Activated naive CD8-positive, alpha-beta T cell treated with anti-CD3 and anti-CD28 coated beads for 36 hours (primary cell): ENCODE measurements at regions not wholly inside any gene's neighbourhood (a gene's known extent, or its start where the extent isn't known, plus 50 kb on each side); places are given as distances from the start of the nearest gene placed in this dataset.
A peak's percentile ranks its signal among the peaks of the same experiment; 100 is the strongest.

ENCODE experiments used
- DNase-seq: peaks from one replicate; pipeline ENCODE4 v3.0.0; 2021
- H3K27ac Mint-ChIP-seq: one replicate; pipeline ENCODE4 v1.8.0; 2022; ENCODE audit warnings: mild to moderate bottlenecking, moderate library complexity, mixed read lengths
- H3K27me3 Mint-ChIP-seq: one replicate; pipeline ENCODE4 v1.8.0; 2022; ENCODE audit warnings: mild to moderate bottlenecking, mixed read lengths
- H3K36me3 Mint-ChIP-seq: one replicate; pipeline ENCODE4 v1.8.0; 2021; ENCODE audit warnings: mild to moderate bottlenecking, mixed read lengths
- H3K4me1 Mint-ChIP-seq: one replicate; pipeline ENCODE4 v1.8.0; 2021; ENCODE audit warnings: mixed read lengths
- H3K4me3 Mint-ChIP-seq: one replicate; pipeline ENCODE4 v1.8.0; 2022; ENCODE audit warnings: mild to moderate bottlenecking, moderate library complexity, mixed read lengths
- H3K9me3 Mint-ChIP-seq: one replicate; pipeline ENCODE4 v1.8.0; 2022; ENCODE audit warnings: mixed read lengths

- Mint-ChIP-seq H3K4me3 (no peak overlapping the region), H3K4me1 (peaks cover 94% of the 10 kb centered on the region), H3K9me3 (peaks cover 4% of the 10 kb centered on the region), H3K27me3 (no peaks in the 10 kb centered on the region), H3K36me3 (no peaks in the 10 kb centered on the region), H3K27ac (peak overlapping the region; percentile 96)
- DNase-seq = no peak
Measured at GRCh38 chr1:25027822-25028586, 97.9 kb upstream of the RUNX3 start.

- H3K36me3 Mint-ChIP-seq = no peaks in the 10 kb centered on the region
- peaks cover 4% of the 10 kb centered on the region for H3K9me3 Mint-ChIP-seq
- H3K4me3 Mint-ChIP-seq = no peak overlapping the region
- peak overlapping the region; percentile 96 for H3K27ac Mint-ChIP-seq
- H3K27me3 Mint-ChIP-seq = no peaks in the 10 kb centered on the region
- H3K4me1 Mint-ChIP-seq = peaks cover 87% of the 10 kb centered on the region
- DNase-seq = no peak
Measured at GRCh38 chr1:25026730-25027450, 96.8 kb upstream of the RUNX3 start.

- Mint-ChIP-seq H3K36me3 (no peaks in the 10 kb centered on the region), H3K27ac (peak overlapping the region; percentile 29), H3K9me3 (peaks cover 8% of the 10 kb centered on the region), H3K4me3 (no peak overlapping the region), H3K4me1 (peaks cover 87% of the 10 kb centered on the region), H3K27me3 (no peaks in the 10 kb centered on the region)
- no peak for DNase-seq
Measured at GRCh38 chr1:25026304-25026703, 96.2 kb upstream of the RUNX3 start.

GRCh38 chr1:25024615-25025350 is 94.7 kb upstream of the RUNX3 start:
- Mint-ChIP-seq H3K36me3 (peaks cover 4% of the 10 kb centered on the region), H3K9me3 (peaks cover 6% of the 10 kb centered on the region), H3K4me3 (peak overlapping the region; percentile 37), H3K27ac (peak overlapping the region; percentile 90), H3K27me3 (no peaks in the 10 kb centered on the region), H3K4me1 (peaks cover 88% of the 10 kb centered on the region)
- no peak for DNase-seq

- Mint-ChIP-seq H3K36me3 (peaks cover 4% of the 10 kb centered on the region), H3K27ac (peak overlapping the region; percentile 90), H3K4me1 (peaks cover 88% of the 10 kb centered on the region), H3K27me3 (no peaks in the 10 kb centered on the region), H3K4me3 (peak overlapping the region; percentile 71), H3K9me3 (peaks cover 6% of the 10 kb centered on the region)
- no peak for DNase-seq
Measured at GRCh38 chr1:25023826-25024225, 93.8 kb upstream of the RUNX3 start.

GRCh38 chr1:25023190-25023578 is 93.1 kb upstream of the RUNX3 start:
- Mint-ChIP-seq H3K27ac (peak overlapping the region; percentile 90), H3K4me1 (peaks cover 86% of the 10 kb centered on the region)

GRCh38 chr1:25022361-25023189 is 92.5 kb upstream of the RUNX3 start:
- Mint-ChIP-seq H3K4me1 (peaks cover 85% of the 10 kb centered on the region), H3K36me3 (peaks cover 4% of the 10 kb centered on the region), H3K27ac (peak overlapping the region; percentile 90), H3K4me3 (peak overlapping the region; percentile 71), H3K27me3 (no peaks in the 10 kb centered on the region), H3K9me3 (peaks cover 6% of the 10 kb centered on the region)
- peak; percentile 98 for DNase-seq

More at GRCh38 chr1:25023190-25023578, 93.1 kb upstream of the RUNX3 start:
- no peak for DNase-seq
- no peaks in the 10 kb centered on the region for H3K27me3 Mint-ChIP-seq
- peak overlapping the region; percentile 71 for H3K4me3 Mint-ChIP-seq
- peaks cover 6% of the 10 kb centered on the region for H3K9me3 Mint-ChIP-seq
- peaks cover 4% of the 10 kb centered on the region for H3K36me3 Mint-ChIP-seq

GRCh38 chr1:25021591-25022215 is 91.6 kb upstream of the RUNX3 start:
- Mint-ChIP-seq H3K4me1 (peaks cover 82% of the 10 kb centered on the region), H3K36me3 (peaks cover 4% of the 10 kb centered on the region), H3K4me3 (no peak overlapping the region), H3K9me3 (peaks cover 6% of the 10 kb centered on the region), H3K27me3 (no peaks in the 10 kb centered on the region), H3K27ac (peak overlapping the region; percentile 90)
- DNase-seq = no peak

- peak overlapping the region; percentile 90 for H3K27ac Mint-ChIP-seq
- peaks cover 6% of the 10 kb centered on the region for H3K9me3 Mint-ChIP-seq
- no peak overlapping the region for H3K4me3 Mint-ChIP-seq
- H3K36me3 Mint-ChIP-seq = peaks cover 4% of the 10 kb centered on the region
- peaks cover 78% of the 10 kb centered on the region for H3K4me1 Mint-ChIP-seq
- H3K27me3 Mint-ChIP-seq = no peaks in the 10 kb centered on the region
- no peak for DNase-seq
Measured at GRCh38 chr1:25020851-25021590, 90.9 kb upstream of the RUNX3 start.

GRCh38 chr1:25020173-25020845 is 90.2 kb upstream of the RUNX3 start:
- Mint-ChIP-seq H3K4me1 (peaks cover 72% of the 10 kb centered on the region), H3K36me3 (peaks cover 4% of the 10 kb centered on the region), H3K9me3 (peaks cover 6% of the 10 kb centered on the region), H3K27me3 (no peaks in the 10 kb centered on the region), H3K4me3 (no peak overlapping the region), H3K27ac (peak overlapping the region; percentile 90)
- DNase-seq = no peak

- Mint-ChIP-seq H3K4me3 (no peak overlapping the region), H3K4me1 (peaks cover 66% of the 10 kb centered on the region), H3K27me3 (no peaks in the 10 kb centered on the region), H3K36me3 (peaks cover 4% of the 10 kb centered on the region), H3K9me3 (peaks cover 6% of the 10 kb centered on the region), H3K27ac (peak overlapping the region; percentile 90)
- DNase-seq = no peak
Measured at GRCh38 chr1:25019337-25020172, 89.5 kb upstream of the RUNX3 start.

- peak overlapping the region; percentile 90 for H3K27ac Mint-ChIP-seq
- peaks cover 6% of the 10 kb centered on the region for H3K9me3 Mint-ChIP-seq
- DNase-seq = no peak
- no peak overlapping the region for H3K4me3 Mint-ChIP-seq
- peaks cover 61% of the 10 kb centered on the region for H3K4me1 Mint-ChIP-seq
- H3K27me3 Mint-ChIP-seq = no peaks in the 10 kb centered on the region
- peaks cover 4% of the 10 kb centered on the region for H3K36me3 Mint-ChIP-seq
Measured at GRCh38 chr1:25018943-25019336, 88.9 kb upstream of the RUNX3 start.
